HG03354 (cell line): ENCODE measurements at regions not wholly inside any gene's neighbourhood (a gene's known extent, or its start where the extent isn't known, plus 50 kb on each side); places are given as distances from the start of the nearest gene placed in this dataset.
"Not testable (repeated sequence)": the region's sequence is repeated elsewhere in the genome, so short reads cannot be mapped to it uniquely, and the experiment has no call there.

Experiments
- ATAC-seq: cut with Tn5 transposase; IDR thresholded peaks from one replicate; pipeline ENCODE4 v1.9.1; 2021; ENCODE audit warnings: mild to moderate bottlenecking; ENCODE audit not compliant: unreplicated experiment, poor library complexity, severe bottlenecking

- ATAC-seq = no peak
Measured at GRCh38 chr6:72530152-72530551, 91.7 kb upstream of the KCNQ5 start.

- no peak for ATAC-seq
Measured at GRCh38 chr6:72530750-72531149, 91.1 kb upstream of the KCNQ5 start.

GRCh38 chr6:72533606-72534005 is 88.3 kb upstream of the KCNQ5 start:
- no peak for ATAC-seq

- no peak for ATAC-seq
Measured at GRCh38 chr6:72534236-72534635, 87.6 kb upstream of the KCNQ5 start.

GRCh38 chr6:72535124-72535523 is 86.7 kb upstream of the KCNQ5 start:
- no peak for ATAC-seq

GRCh38 chr6:72547020-72547419 is 74.8 kb upstream of the KCNQ5 start:
- no peak for ATAC-seq

- no peak for ATAC-seq
Measured at GRCh38 chr6:72551470-72551869, 70.4 kb upstream of the KCNQ5 start.

- no peak for ATAC-seq
Measured at GRCh38 chr6:72552938-72553337, 68.9 kb upstream of the KCNQ5 start.

GRCh38 chr6:72553531-72554511 is 68.0 kb upstream of the KCNQ5 start:
- ATAC-seq = no peak

- ATAC-seq = no peak
Measured at GRCh38 chr6:72554761-72555221, 67.1 kb upstream of the KCNQ5 start.

GRCh38 chr6:72559067-72559466 is 62.8 kb upstream of the KCNQ5 start:
- ATAC-seq = no peak

- ATAC-seq = no peak
Measured at GRCh38 chr6:72559555-72559954, 62.3 kb upstream of the KCNQ5 start.

- no peak for ATAC-seq
Measured at GRCh38 chr6:72560721-72561593, 60.9 kb upstream of the KCNQ5 start.

- ATAC-seq = no peak
Measured at GRCh38 chr6:72561629-72562028, 60.2 kb upstream of the KCNQ5 start.

GRCh38 chr6:72564231-72564630 is 57.6 kb upstream of the KCNQ5 start:
- no peak for ATAC-seq

GRCh38 chr6:72571993-72572392 is 49.9 kb upstream of the KCNQ5 start:
- ATAC-seq = not testable (repeated sequence)
